Neural progenitor cell (in vitro differentiated cells): ENCODE measurements at regions not wholly inside any gene's neighbourhood (a gene's known extent, or its start where the extent isn't known, plus 50 kb on each side); places are given as distances from the start of the nearest gene placed in this dataset.

Source experiments
- DNase-seq: peaks from one replicate; pipeline ENCODE4 v3.0.0-alpha.2; 2016; ENCODE audit warnings: low spot score
- H2AFZ ChIP-seq: fragments of 200-600 bp; sonication (generic); replicated peaks from 2 replicates; pipeline ENCODE4 v1.6.1; 2016; ENCODE audit warnings: antibody characterized with exemption
- H3F3A ChIP-seq: fragments of 200-600 bp; sonication (generic); 2 replicates; pipeline ENCODE4 v1.6.1; 2016; ENCODE audit warnings: antibody characterized with exemption, low read depth
- H3K27ac ChIP-seq: fragments of 200-600 bp; sonication (generic); 2 replicates; pipeline ENCODE4 v1.5.1; 2016; ENCODE audit warnings: mild to moderate bottlenecking
- H3K27me3 ChIP-seq: fragments of 200-600 bp; sonication (generic); 2 replicates; pipeline ENCODE4 v1.6.1; 2016; ENCODE audit warnings: mild to moderate bottlenecking, moderate library complexity
- H3K36me3 ChIP-seq: fragments of 200-600 bp; sonication (generic); 2 replicates; pipeline ENCODE4 v1.5.1; 2016
- H3K4me1 ChIP-seq: fragments of 200-600 bp; sonication (generic); 2 replicates; pipeline ENCODE4 v1.6.1; 2016; ENCODE audit warnings: mixed run types
- H3K4me2 ChIP-seq: fragments of 200-600 bp; sonication (generic); 2 replicates; pipeline ENCODE4 v1.6.1; 2016
- H3K4me3 ChIP-seq: fragments of 200-600 bp; sonication (generic); 2 replicates; pipeline ENCODE4 v1.5.1; 2016
- H3K79me2 ChIP-seq: fragments of 200-600 bp; sonication (generic); 2 replicates; pipeline ENCODE4 v1.6.1; 2016; ENCODE audit warnings: low read depth
- H3K9ac ChIP-seq: fragments of 200-600 bp; sonication (generic); 2 replicates; pipeline ENCODE4 v1.6.1; 2016
- H3K9me3 ChIP-seq: fragments of 200-600 bp; sonication (generic); 2 replicates; pipeline ENCODE4 v1.5.1; 2016; ENCODE audit warnings: low read depth
- H4K20me1 ChIP-seq: fragments of 200-600 bp; sonication (generic); 2 replicates; pipeline ENCODE4 v1.6.1; 2016; ENCODE audit warnings: low read depth
- H3K27ac Mint-ChIP-seq: 3 replicates; pipeline ENCODE4 v1.8.0; 2021; ENCODE audit warnings: mixed read lengths
- H3K27me3 Mint-ChIP-seq: 2 replicates; pipeline ENCODE4 v1.8.0; 2022; ENCODE audit warnings: low read depth, mild to moderate bottlenecking, inconsistent platforms, moderate library complexity, mixed read lengths; ENCODE audit not compliant: insufficient read depth
- H3K36me3 Mint-ChIP-seq: 3 replicates; pipeline ENCODE4 v1.8.0; 2021; ENCODE audit warnings: mixed read lengths
- H3K4me1 Mint-ChIP-seq: 3 replicates; pipeline ENCODE4 v1.8.0; 2021; ENCODE audit warnings: mixed read lengths
- H3K4me3 Mint-ChIP-seq: 3 replicates; pipeline ENCODE4 v1.8.0; 2021; ENCODE audit warnings: mild to moderate bottlenecking, moderate library complexity, mixed read lengths
- H3K9me3 Mint-ChIP-seq: 3 replicates; pipeline ENCODE4 v1.8.0; 2020; ENCODE audit warnings: mixed read lengths
- EZH2 ChIP-seq: fragments of 200-600 bp; sonication (generic); IDR thresholded peaks from 2 replicates; pipeline ENCODE4 v1.6.1; 2017; ENCODE audit warnings: antibody characterized with exemption, mild to moderate bottlenecking, moderate library complexity
- EZH2phosphoT487 ChIP-seq: fragments of 200-600 bp; sonication (generic); IDR thresholded peaks from 2 replicates; pipeline ENCODE4 v1.6.1; 2017; ENCODE audit warnings: antibody characterized with exemption
- TF ChIP-seq, protein P1 (sequence below): fragments of 200-600 bp; sonication (generic); IDR thresholded peaks from 2 replicates; pipeline ENCODE4 v1.5.1; 2017; ENCODE audit warnings: antibody characterized with exemption, mild to moderate bottlenecking

DNA sequence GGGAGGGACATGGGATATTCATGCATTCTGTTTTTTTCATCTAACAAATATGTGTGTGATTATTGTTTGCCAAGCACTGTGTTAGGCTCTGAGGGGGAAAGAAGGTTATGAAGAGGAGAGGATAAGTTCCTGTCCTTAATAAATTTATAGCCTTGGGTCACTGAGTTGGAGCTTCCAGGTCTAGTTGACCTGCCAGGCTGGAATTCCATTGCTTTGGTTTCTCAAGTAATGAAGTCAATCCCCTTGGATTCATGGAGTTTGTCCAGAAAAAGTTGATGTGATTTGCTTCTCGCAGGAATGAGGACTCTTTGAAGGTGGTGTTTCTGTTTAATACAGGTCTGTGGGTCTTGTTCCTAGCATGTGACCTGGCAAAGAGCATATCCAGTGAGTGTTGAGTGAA is 156.2 kb downstream of the ADAMTS15 start:
- peaks cover 20% of the 10 kb centered on the region for H3K4me1 Mint-ChIP-seq
- H2AFZ ChIP-seq = no peak overlapping the region
- peaks cover under 1% of the 10 kb centered on the region for H3F3A ChIP-seq
- H3K27me3 Mint-ChIP-seq = no peaks in the 10 kb centered on the region
- no peaks in the 10 kb centered on the region for H3K36me3 Mint-ChIP-seq
- no peak overlapping the region for H3K4me3 ChIP-seq
- no peak overlapping the region for H3K4me2 ChIP-seq
- H3K27me3 ChIP-seq = no peaks in the 10 kb centered on the region
- no peaks in the 10 kb centered on the region for H3K79me2 ChIP-seq
- no peak for TF ChIP-seq EZH2phosphoT487
- TF ChIP-seq EZH2 = no peak
- TF ChIP-seq, protein P1, sequence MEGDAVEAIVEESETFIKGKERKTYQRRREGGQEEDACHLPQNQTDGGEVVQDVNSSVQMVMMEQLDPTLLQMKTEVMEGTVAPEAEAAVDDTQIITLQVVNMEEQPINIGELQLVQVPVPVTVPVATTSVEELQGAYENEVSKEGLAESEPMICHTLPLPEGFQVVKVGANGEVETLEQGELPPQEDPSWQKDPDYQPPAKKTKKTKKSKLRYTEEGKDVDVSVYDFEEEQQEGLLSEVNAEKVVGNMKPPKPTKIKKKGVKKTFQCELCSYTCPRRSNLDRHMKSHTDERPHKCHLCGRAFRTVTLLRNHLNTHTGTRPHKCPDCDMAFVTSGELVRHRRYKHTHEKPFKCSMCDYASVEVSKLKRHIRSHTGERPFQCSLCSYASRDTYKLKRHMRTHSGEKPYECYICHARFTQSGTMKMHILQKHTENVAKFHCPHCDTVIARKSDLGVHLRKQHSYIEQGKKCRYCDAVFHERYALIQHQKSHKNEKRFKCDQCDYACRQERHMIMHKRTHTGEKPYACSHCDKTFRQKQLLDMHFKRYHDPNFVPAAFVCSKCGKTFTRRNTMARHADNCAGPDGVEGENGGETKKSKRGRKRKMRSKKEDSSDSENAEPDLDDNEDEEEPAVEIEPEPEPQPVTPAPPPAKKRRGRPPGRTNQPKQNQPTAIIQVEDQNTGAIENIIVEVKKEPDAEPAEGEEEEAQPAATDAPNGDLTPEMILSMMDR = no peak
- H3K4me1 ChIP-seq = peaks cover 9% of the 10 kb centered on the region
- H3K4me3 Mint-ChIP-seq = no peak overlapping the region
- no peaks in the 10 kb centered on the region for H3K36me3 ChIP-seq
- peaks cover 7% of the 10 kb centered on the region for H3K9me3 Mint-ChIP-seq
- DNase-seq = no peak
- no peak overlapping the region for H3K27ac Mint-ChIP-seq
- H3K9ac ChIP-seq = no peak overlapping the region
- H3K27ac ChIP-seq = no peak overlapping the region
- no peaks in the 10 kb centered on the region for H4K20me1 ChIP-seq
- no peaks in the 10 kb centered on the region for H3K9me3 ChIP-seq

GRCh38 chr11:130606178-130606577 is 157.7 kb downstream of the ADAMTS15 start:
- no peak overlapping the region for H3K4me3 Mint-ChIP-seq
- Histone ChIP-seq H3F3A (no peaks in the 10 kb centered on the region), H3K9me3 (no peaks in the 10 kb centered on the region), H3K27me3 (no peaks in the 10 kb centered on the region), H4K20me1 (no peaks in the 10 kb centered on the region), H3K4me3 (no peak overlapping the region), H3K4me1 (peaks cover 3% of the 10 kb centered on the region), H3K4me2 (no peak overlapping the region), H2AFZ (no peak overlapping the region), H3K27ac (no peak overlapping the region), H3K79me2 (no peaks in the 10 kb centered on the region), H3K9ac (no peak overlapping the region), H3K36me3 (no peaks in the 10 kb centered on the region)
- no peak overlapping the region for H3K27ac Mint-ChIP-seq
- TF ChIP-seq, protein P1 = no peak
- TF ChIP-seq EZH2phosphoT487 = no peak
- no peak for TF ChIP-seq EZH2
- H3K4me1 Mint-ChIP-seq = peaks cover 5% of the 10 kb centered on the region
- DNase-seq = no peak
- H3K9me3 Mint-ChIP-seq = peaks cover 3% of the 10 kb centered on the region
- H3K36me3 Mint-ChIP-seq = no peaks in the 10 kb centered on the region
- no peaks in the 10 kb centered on the region for H3K27me3 Mint-ChIP-seq

- Histone ChIP-seq H3K4me1 (peaks cover 3% of the 10 kb centered on the region), H3K79me2 (no peaks in the 10 kb centered on the region), H3K27ac (no peak overlapping the region), H3K36me3 (no peaks in the 10 kb centered on the region), H4K20me1 (no peaks in the 10 kb centered on the region), H3K9me3 (no peaks in the 10 kb centered on the region), H2AFZ (no peak overlapping the region), H3K27me3 (no peaks in the 10 kb centered on the region), H3K9ac (no peak overlapping the region), H3K4me2 (no peak overlapping the region), H3F3A (no peaks in the 10 kb centered on the region), H3K4me3 (no peak overlapping the region)
- TF ChIP-seq EZH2 = no peak
- TF ChIP-seq EZH2phosphoT487 = no peak
- peaks cover 4% of the 10 kb centered on the region for H3K9me3 Mint-ChIP-seq
- H3K27me3 Mint-ChIP-seq = no peaks in the 10 kb centered on the region
- H3K27ac Mint-ChIP-seq = no peak overlapping the region
- peaks cover 3% of the 10 kb centered on the region for H3K4me1 Mint-ChIP-seq
- DNase-seq = no peak
- H3K4me3 Mint-ChIP-seq = no peak overlapping the region
- no peaks in the 10 kb centered on the region for H3K36me3 Mint-ChIP-seq
Measured at GRCh38 chr11:130606781-130607511, 158.5 kb downstream of the ADAMTS15 start.

DNA sequence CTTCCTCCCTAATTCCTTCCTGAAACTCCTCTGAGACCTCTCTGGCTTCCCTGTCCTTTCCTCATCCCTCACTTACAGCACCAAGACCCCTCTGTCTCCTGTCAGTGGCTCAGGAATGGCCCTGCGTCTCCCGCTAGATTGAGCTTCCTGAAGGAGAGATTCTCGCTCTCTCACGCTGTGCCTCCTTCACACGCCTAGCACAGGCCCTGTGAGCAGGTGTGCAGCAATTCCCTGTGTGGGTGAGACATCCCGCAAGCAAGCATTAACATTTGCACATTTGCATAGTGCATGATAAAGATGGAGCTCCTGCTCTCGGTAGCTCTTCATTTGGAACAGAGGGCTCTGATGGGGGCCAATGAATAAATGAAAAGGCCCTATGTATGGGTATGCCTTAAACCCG is 159.8 kb downstream of the ADAMTS15 start:
- H3K9me3 ChIP-seq = no peaks in the 10 kb centered on the region
- H2AFZ ChIP-seq = no peak overlapping the region
- no peaks in the 10 kb centered on the region for H3F3A ChIP-seq
- H3K27me3 Mint-ChIP-seq = no peaks in the 10 kb centered on the region
- peak overlapping the region; percentile 4 for H3K27ac Mint-ChIP-seq
- no peaks in the 10 kb centered on the region for H3K27me3 ChIP-seq
- no peaks in the 10 kb centered on the region for H3K79me2 ChIP-seq
- H3K27ac ChIP-seq = no peak overlapping the region
- no peaks in the 10 kb centered on the region for H3K36me3 ChIP-seq
- H3K36me3 Mint-ChIP-seq = no peaks in the 10 kb centered on the region
- H3K9me3 Mint-ChIP-seq = peaks cover 4% of the 10 kb centered on the region
- H4K20me1 ChIP-seq = no peaks in the 10 kb centered on the region
- peaks cover 3% of the 10 kb centered on the region for H3K4me1 Mint-ChIP-seq
- H3K9ac ChIP-seq = no peak overlapping the region
- TF ChIP-seq EZH2phosphoT487 (no peak), EZH2 (no peak)
- TF ChIP-seq, protein P1 = no peak
- no peak overlapping the region for H3K4me3 Mint-ChIP-seq
- no peak overlapping the region for H3K4me3 ChIP-seq
- no peak for DNase-seq
- H3K4me2 ChIP-seq = no peak overlapping the region
- H3K4me1 ChIP-seq = peaks cover 3% of the 10 kb centered on the region
